ENCODE measurements at regions not wholly inside any gene's neighbourhood (a gene's known extent, or its start where the extent isn't known, plus 50 kb on each side); places are given as distances from the start of the nearest gene placed in this dataset.

DNA sequence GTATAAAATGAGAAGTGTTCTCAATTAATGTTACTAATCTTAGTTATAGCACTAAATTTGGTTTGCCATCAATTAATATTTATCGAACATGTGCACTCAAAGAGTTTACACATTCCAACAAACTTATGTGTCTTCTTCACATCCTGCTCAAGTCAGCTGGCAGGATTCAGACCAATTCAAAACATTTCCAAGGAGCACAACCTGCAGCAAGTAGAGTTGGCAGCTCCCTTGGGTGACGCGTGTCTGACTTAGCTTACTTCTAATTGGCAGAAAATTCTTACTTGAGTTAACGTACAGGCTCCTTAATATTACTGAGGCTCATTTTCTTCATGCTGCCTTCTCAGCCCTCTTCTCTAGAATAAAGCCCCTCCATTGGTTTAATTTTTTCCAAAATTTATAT lies 110.4 kb upstream of the PFN2 start:
- DNase-seq, result no peak

DNA sequence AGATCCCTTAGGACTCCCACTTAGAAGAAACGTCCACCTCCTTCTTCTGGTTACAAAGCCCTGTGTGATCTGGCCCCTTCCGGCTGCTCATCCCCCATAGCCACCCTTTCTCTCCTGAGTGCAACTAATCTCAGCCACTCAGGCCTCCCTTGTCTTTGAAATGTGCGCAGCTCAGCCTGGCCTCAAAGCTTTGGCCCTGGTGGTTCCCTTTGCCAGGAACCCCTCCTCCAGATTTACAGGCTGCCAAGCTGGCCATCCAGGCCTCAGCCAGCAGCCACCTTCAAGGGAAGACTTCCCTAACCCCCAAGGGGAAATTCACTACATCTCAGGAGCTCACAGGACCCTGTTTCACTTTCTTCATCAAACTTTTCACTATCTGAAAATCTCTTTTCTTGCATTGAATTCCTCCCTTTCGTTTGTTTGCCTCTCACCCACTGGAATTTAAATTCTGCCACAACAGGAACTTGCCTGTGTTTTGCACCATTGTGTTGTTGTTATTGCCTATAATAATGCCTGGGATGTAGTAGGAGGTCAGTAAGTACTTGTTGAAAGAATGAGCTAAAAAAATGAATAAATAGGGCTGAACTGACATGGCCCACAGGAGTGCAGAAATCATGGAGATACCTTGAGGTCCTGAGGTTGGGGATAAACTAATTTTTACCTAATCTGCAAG lies 109.5 kb upstream of the PFN2 start:
- DNase-seq, result no peak

DNA sequence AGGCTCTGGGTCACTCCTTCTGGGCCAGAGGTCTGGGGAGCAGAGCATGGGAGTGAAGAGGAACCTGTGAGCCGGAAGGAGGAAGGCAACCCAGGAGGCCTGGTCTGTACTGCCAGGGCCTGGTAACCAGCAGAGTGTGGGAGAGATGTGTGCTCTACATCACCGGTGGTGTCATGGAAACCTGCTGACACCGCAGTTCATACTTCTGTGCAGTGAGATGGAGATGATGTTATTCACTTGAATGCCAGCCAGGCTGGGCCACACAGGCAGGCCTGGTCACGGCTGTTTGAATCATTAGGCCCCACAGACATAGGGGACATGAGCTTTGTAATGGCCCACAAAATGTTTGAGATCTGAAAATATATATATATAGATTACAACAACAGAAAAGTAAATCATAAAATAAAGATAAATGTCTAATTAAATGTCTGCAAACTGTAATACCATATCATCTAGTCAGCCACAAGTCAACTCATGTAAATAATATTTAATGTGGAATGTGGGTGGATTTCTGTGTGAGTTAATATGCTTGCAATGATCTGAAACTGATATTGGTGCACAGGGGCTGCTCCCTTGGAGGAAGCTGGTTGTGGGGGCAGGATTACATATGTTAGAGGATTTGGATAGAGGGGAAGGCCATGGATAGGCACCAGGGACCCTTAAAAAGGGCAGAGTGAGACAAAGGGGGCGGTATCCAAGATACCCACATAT lies 108.5 kb upstream of the PFN2 start:
- DNase-seq, result no peak

DNA sequence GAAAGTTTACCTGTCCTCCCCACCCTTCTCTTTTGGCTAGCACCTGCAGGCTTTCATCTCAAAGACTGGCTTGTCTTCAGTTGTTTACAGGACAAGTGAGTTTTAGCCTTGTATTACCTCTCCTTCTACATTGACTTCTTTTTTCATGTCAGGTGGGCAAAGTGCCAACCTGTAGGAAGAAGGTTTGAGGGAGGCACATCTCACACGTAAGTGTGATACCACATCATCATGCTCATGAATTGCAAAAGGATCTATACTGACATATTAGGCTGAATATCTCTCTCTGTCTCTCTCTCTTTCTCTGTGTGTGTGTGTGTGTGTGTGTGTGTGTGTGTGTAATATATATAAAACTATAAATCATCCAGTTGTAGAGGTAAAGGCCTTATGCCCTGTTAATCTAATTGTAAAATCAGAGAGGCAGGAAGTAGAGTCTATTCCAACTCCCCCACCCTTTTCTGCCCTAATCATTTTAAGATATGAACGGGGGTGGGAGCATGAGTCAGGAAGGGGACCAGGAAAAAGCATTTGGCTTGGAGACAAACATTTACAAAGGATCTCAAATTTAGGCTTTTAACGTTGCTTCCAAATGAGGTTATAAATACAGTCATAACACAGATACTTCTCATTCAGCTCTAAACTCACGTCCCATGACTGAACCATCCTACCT lies 107.0 kb upstream of the PFN2 start:
- DNase-seq, result no peak

DNA sequence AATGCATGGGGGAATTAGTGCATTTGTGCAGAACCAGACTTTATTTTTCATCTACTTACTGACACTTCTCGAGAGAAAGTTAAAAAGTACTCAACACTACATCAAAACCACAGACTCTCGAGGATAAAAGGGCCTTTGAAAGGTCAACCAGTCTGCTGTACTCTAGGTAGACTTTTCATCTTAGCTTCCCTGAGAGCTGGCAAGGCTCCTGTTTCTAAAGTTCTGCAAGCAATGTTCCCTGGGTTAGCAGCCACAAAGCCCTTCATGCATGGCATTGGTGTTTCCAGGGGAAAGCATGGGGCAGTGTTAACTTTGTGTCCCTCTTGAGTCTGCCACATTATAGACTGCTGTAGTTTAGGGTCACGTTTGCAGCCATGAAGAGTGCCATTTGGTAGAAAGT lies 106.4 kb upstream of the PFN2 start:
- no peak for DNase-seq

DNA sequence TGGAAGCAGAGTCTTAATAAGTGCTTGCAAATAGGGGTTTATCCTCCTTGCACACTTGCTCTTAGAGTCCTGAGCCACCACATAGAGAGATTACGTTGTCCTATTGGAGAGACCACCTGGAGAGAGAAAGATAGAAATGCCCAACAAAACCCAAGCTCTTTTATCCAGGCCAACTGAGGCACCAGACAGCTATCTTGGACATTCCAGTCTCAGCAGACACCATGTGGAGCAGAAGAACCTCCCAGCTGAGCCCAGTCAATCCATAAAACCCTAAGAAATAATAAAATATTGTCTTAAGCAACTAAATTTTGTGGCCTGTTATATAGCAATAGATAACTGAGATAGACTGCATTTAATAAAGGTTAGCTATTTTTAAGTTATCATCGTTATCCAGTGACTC lies 105.7 kb upstream of the PFN2 start:
- DNase-seq, result no peak

DNA sequence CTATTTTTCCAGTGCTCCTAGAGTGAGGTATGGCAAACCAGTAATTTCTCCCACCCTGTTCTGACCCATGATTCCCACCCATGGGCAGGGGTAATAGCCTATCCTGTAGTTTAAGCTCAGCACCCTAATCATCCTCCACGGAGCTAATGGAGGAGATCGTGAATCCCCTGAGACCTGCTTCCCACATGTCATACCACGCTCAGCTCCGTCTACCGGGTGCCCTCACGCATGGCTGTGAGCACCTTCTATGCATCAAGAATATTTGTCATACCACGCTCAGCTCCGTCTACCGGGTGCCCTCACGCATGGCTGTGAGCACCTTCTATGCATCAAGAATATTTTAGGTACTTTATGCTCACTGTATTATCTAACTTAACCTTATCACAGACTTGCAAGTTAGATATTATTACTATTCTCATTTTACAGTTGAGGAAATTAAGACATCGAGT lies 104.7 kb upstream of the PFN2 start:
- no peak for DNase-seq

DNA sequence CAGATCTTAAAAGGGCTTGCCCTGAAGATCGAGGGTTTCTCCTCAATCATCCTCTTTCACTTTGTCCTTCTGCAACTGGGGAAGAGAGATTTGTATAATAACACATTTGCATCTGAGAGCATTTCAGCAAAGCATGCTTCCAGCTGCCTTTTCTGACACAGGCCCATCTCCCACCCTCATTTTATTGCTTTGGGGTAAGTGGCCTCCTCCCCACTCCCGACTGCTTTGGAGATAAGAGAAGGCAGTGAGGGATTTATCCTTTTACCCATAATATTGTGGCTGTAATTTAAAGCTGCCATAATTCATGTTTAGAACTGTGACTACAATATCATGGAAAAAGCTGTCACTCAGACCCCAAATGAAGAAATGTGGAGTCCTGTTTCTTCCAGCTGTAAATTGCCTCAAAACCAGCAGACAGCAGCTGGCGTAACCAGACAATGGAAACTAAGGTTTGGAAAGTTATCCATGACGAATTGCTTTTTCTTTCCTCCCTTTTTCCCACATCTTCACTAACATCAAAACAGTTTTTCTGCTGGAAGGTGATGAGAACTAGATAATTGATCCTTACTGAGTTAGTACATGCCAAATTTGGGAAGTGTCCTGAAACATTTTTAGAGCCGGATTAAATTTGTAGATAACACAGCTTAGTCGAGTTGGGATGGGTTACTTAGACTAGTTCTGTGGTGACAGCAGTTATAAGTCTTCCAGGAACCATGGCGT lies 104.2 kb upstream of the PFN2 start:
- no peak for DNase-seq

DNA sequence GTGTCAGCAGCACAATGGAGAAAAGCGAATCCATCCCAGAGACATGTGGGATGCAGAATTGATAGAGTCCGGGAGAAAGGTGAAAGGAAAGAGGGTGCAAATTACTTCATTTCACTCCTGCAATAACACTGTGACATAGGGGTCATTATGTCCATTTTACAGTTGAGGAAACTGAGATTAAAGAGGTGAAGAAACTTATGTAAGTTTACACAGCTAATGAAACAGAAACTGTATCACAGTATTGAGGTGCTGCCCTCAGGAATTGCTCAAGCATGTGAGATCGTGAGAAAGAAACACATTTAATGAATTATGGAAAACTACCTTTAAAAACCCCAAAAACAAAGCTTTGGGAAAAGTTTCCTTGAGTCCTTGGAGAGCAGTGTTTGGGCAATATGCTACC lies 103.6 kb upstream of the PFN2 start:
- no peak for DNase-seq

DNA sequence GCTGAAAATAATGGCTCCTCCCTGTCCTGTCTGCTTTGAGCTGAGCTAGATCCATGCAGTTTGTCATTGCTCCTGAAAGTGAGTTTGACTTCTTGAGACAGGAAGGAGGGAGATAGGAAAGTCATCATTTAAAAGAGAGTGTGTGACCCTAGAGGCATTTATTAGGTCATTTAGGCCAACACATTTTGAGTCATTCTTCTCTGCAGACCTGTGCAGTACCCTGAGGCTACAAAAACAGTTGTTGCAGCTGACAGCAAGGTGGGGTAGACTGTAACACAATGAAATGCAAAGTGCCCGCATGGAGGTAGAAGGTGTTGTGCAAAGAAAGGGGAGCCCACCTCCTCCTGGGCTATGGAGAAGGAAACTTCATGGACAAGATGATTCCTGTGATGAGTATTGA lies 102.8 kb upstream of the PFN2 start:
- no peak for DNase-seq

DNA sequence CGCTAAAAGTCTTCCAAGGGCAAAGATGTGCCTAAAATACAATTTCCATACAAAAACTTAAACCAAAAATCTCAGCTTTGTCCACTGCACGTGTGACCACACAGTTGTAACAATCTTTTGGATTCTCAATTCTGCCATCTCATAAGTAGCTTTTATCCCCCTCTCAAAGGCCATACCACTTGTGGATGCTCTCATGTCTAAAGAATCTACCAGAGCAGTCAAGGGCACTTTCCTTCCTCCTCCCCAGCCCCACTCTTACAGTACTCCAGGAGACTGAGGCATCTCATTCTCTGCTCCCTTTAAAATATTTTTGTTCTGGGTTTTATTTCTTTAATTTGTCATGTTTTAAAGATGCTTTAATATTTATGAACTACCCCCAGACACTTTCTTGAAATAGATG lies 102.3 kb upstream of the PFN2 start:
- no peak for DNase-seq

DNA sequence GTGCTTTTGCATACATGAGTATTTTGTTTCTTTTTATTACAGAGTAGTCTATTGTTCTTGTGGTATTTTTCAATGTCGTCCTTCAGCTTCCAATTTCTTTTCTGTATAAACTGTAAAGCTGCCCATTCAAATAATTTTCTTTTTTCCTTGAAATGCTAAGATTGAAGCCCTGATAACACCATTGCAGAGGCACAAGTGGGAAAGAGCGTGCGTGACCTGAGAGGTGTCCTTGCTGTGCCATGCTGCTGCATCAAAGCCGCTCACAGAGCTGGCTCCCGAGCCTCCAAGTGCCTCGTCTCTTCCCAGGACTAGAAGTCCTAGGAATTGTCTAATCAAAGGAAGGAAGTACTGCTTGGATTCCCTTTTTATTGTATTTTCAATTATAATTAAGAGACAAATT lies 101.9 kb upstream of the PFN2 start:
- DNase-seq, result no peak

DNA sequence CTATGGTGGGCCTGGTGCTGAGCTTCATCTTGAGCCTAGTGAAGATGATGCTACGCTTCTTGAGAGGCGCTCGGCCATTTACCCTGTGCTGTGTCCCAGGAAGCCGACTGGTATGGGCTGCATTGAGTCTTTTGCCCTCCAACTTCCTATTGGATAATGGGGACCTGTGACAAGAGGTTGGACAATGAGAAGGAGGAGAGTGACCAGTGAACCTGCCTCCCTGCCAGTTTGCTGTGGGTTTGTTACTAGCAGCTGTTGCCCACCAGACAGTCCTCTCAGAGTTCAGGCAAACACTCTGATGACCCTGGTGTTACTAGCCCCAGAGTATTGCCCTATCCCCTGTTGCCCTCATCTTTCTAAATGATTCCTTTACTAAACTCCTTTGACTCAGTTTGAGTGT lies 99.6 kb upstream of the PFN2 start:
- DNase-seq, result no peak

DNA sequence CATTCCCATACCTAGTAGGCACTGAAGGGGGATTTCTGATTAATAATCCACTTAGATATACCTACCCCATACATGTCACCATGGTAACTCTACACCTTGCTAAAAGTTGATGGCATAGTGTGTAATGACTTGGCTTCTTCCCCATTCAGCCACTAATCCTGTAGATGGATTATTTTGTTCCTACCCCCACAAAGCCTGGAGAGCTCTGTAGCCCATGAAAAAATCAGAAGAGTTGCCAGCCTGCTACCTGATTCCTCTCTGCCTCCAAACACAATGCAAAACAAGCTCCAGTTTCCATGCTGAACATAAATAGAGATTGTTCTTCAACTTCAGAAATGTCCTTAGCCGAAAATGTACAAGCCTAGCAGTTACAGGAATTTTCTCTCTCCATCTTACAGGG lies 98.9 kb upstream of the PFN2 start:
- DNase-seq, result no peak

DNA sequence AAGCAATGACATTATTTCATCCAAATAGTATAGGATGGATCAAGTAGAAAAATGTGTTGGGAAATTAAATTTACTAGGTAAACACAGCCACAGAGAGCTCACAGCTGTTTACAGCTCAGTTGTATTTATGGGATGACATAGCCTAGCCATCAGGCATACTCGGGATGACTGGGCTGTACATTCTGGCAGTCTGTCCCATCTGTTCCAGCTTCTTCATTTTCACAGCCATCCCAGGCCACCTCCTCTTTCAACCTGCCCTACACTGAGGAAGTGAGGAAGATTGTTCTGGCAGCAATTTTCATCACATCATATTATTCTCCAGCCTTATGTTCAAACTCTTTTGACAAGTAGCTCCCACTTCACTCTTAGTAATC lies 98.4 kb upstream of the PFN2 start:
- DNase-seq, result no peak

DNA sequence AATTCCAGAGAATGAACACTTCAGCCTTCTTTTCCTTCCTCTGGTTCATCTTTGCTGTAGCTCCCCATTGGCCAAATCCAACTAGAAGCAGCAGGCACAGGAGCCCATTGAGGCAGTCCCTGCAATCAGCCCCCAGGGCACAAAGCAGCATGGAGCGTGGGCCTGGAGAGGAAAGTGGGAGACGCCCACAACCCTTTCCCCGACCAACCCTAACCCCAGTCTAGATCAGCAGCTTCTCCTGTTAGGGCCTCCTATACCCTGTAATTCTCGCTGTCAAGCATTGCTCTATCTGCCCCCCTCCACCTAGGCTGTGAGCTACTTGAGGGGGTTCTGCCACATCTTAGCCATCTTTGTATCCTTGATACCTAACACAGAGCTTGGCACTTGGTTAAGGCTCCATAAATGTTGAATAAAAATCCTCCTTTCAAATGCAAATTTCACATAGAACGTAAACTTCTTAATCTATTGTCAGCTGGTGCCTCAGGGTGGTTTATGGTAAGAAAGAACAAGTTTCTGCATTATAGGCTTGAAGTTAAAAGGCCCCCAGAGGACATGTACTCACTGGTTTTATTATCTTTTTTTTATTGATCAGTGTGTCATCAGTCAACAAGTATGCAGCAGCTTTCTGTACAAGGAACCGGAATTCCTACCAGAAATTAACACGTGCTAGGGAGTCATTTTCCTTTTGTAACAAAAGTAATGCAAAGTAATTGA lies 97.9 kb upstream of the PFN2 start:
- DNase-seq, result no peak

DNA sequence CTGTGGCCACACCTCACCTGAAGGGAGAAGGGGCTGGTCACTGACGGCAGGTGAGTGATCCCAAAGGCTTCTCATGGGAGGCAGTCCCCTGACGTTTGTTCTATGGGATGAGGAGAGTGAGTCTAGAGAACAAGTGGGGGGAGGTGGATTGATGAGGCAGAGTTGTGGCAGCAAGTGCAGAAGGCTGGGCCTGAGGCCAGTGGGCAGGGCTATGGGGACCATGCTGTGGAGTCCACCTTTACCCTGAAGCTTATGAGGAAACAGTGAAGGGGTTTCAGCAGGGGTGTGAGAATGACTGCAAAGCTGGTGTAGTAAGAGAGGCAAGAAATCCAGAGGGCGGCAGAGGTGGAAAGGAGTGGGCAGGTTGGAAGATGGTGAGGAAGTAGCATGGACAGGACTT lies 96.9 kb upstream of the PFN2 start:
- no peak for DNase-seq

DNA sequence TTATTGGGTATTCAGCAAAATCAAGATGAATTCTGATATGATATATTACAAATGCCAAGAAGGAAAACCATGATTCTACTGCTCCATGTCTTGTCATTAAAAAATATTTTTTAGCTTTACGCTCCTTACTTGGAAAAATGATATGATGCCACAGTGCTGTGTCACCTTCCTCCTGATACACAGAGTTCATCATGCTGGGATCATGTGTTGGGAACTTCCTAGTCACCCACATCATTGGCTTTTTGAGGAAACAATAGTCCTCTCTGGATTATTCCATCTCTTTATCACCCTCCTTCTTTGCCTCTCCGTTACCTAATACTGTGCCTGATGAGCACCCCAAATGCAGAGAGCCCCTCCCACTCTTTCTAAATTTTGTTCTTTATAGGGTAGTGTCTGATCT lies 94.3 kb upstream of the PFN2 start:
- no peak for DNase-seq

DNA sequence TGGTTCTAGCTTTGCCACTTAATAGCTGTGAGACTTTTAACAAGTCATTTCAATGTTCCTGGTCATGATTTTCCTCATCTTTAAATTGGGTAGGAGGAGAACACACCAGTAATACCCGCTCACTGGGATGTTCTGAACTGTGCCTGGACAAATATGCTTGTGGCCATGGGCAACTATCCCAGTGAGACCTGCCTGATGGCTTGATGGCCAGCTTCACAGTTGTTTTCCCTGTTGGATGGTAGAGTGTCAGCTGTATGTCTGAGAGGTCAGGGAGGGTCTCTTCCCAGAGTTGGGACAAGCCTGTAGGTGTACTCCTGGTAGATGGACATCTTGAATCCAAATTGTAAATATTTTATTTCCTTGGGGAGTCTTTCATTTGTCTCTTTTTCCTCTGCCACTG lies 92.5 kb upstream of the PFN2 start:
- DNase-seq, result no peak

DNA sequence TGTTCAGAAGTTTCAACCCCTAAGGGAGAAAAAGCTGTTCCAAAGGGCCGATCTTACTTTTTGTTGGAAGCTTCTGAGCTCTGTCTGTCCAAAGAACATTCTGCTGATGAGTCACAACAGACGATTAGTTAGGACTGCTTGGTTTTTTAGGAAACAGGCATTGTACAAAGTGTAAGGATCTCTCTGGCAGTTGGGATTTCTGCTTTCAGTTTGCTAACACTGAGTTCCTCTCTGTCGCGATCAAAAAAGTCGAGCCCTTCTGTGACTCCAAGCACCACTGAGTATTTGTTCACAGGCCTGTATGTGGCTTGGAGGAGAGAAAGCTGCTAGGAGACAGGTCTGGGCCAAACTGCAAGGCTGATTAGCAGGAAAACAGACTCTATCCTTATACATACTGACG lies 91.8 kb upstream of the PFN2 start:
- DNase-seq, result no peak

DNA sequence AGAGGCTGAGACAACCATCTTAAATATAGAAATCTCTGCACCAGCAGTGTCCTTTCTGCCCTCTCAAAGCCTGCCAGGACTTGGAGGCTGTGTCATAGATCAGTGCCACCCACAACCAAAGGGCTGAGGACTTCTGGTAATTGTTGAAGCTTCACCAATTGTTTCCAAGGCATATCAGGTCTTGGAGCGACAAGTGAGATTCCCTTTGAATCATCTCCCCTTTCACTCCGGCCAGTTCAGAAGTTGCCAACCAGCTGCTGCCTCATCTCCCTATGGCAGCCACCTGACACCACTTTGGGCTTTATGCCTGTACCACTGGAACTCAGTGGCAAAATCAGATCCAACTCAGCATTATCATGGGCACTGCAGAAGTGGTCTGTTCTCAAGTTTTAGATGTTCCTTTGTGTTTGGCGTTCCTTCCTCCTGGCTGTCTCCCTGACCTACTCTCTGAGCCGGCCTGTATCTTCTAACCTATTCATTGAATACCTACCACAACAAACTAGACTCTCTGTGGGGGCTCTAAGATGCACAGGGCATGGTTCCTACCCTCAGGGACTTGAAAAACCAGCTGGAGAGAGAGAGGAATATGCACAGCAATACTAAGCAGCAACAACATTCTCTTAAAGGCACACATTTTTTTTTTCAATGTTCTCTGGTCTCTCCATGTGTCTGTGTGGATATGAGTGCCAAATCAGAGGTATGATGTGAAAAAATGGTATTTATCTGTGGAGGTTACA lies 90.8 kb upstream of the PFN2 start:
- DNase-seq, result no peak

DNA sequence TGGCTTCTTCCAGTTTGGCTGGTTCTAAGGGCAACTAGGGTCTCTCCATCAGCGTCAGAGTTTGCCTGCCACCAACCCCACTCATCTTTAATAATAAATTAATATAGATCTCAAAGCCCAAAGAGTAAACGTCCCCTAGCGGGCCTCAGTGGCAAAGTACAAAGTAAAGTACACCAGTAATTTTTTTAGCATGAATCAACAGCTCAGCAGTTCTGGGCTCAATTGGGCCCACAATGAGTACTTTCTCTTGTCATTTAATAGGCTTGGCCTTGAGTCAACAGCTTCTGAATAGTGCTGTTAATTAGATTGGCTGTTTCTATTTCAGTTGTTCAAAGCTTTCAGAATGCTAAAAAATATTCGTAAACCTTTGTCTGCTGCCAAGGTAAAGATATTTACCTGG lies 89.0 kb upstream of the PFN2 start:
- no peak for DNase-seq

DNA sequence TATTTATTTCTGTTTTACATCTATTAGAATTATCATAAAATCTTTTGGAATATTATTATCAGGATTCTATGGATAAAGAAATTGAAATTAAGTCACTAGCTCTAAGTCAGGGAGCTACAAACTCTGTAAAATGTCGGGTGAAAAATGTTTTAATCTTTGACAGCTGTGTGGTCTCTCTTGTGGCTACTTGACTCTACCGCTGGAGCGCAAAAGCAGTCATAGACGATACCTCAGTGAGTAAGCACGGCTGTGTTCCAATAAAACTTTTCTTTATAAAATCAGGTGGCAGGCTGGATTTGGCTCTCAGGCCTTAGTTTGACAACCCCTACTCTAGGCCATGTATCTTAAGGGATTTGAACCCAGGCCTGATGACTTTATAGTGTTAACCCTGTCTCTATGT lies 88.5 kb upstream of the PFN2 start:
- DNase-seq, result no peak

All from NCI-H1417 treated with DMSO at 0.1 percent for 48 hours (cell line).